ENCODE measurements at regions not wholly inside any gene's neighbourhood (a gene's known extent, or its start where the extent isn't known, plus 50 kb on each side); places are given as distances from the start of the nearest gene placed in this dataset.

GRCh38 chr5:143569722-143570567, 166.5 kb upstream of the NR3C1 start:
- Histone ChIP-seq H3K4me3 (ENCODE audit: low read depth, low read length) (no peak overlapping the region), H3K27me3 (ENCODE audit: control insufficient read depth, insufficient read depth, low read length) (no peaks in the 10 kb centered on the region), H3K36me3 (ENCODE audit: control insufficient read depth, insufficient read depth, low read length) (no peaks in the 10 kb centered on the region; the same call in 1 of the 2 replicates)
- DNase-seq (ENCODE audit: low read depth), result no peak
- CTCF ChIA-PET, result no interaction called here
- no peak for TF ChIP-seq CTCF (IDR thresholded peaks at IDR 0.05; ENCODE audit: insufficient read depth, low read depth, low read length)
- POLR2A ChIA-PET, result no interaction called here

GRCh38 chr5:143569213-143569701, 165.8 kb upstream of the NR3C1 start:
- DNase-seq (ENCODE audit: low read depth), result no peak
- H3K36me3 ChIP-seq (ENCODE audit: control insufficient read depth, insufficient read depth, low read length), result no peaks in the 10 kb centered on the region; the same call in 1 of the 2 replicates
- H3K27me3 ChIP-seq (ENCODE audit: control insufficient read depth, insufficient read depth, low read length), result no peaks in the 10 kb centered on the region
- POLR2A ChIA-PET, result no interaction called here
- no peak overlapping the region for H3K4me3 ChIP-seq (ENCODE audit: low read depth, low read length)
- no peak for TF ChIP-seq CTCF (IDR thresholded peaks at IDR 0.05; ENCODE audit: insufficient read depth, low read depth, low read length)
- CTCF ChIA-PET, result no interaction called here

GRCh38 chr5:143567583-143568504, 164.4 kb upstream of the NR3C1 start:
- DNase-seq (ENCODE audit: low read depth), result no peak
- H3K36me3 ChIP-seq (ENCODE audit: control insufficient read depth, insufficient read depth, low read length), result no peaks in the 10 kb centered on the region; the same call in 1 of the 2 replicates
- H3K27me3 ChIP-seq (ENCODE audit: control insufficient read depth, insufficient read depth, low read length), result no peaks in the 10 kb centered on the region
- H3K4me3 ChIP-seq (ENCODE audit: low read depth, low read length), result no peak overlapping the region
- ChIA-PET POLR2A (no interaction called here), CTCF (no interaction called here)
- no peak for TF ChIP-seq CTCF (IDR thresholded peaks at IDR 0.05; ENCODE audit: insufficient read depth, low read depth, low read length)

- no peak overlapping the region for H3K4me3 ChIP-seq (ENCODE audit: low read depth, low read length)
- POLR2A ChIA-PET, result no interaction called here
- no peak for DNase-seq (ENCODE audit: low read depth)
- no peaks in the 10 kb centered on the region; the same call in 1 of the 2 replicates for H3K36me3 ChIP-seq (ENCODE audit: control insufficient read depth, insufficient read depth, low read length)
- no peak for TF ChIP-seq CTCF (IDR thresholded peaks at IDR 0.05; ENCODE audit: insufficient read depth, low read depth, low read length)
- no peaks in the 10 kb centered on the region for H3K27me3 ChIP-seq (ENCODE audit: control insufficient read depth, insufficient read depth, low read length)
- CTCF ChIA-PET, result interaction anchor here (1.1 kb wide), 1 partner anchor 12 kb away, joined by 3 read pairs; no protein-coding TSS in a partner anchor
Measured at GRCh38 chr5:143566139-143566538, 162.7 kb upstream of the NR3C1 start.

- Histone ChIP-seq H3K36me3 (ENCODE audit: control insufficient read depth, insufficient read depth, low read length) (no peaks in the 10 kb centered on the region), H3K4me3 (ENCODE audit: low read depth, low read length) (no peak overlapping the region), H3K27me3 (ENCODE audit: control insufficient read depth, insufficient read depth, low read length) (no peaks in the 10 kb centered on the region)
- DNase-seq (ENCODE audit: low read depth), result no peak
- POLR2A ChIA-PET, result interaction anchor here (0.7 kb wide), 1 partner anchor 1090 kb away, joined by 5 read pairs; no protein-coding TSS in a partner anchor
- CTCF ChIA-PET, result interaction anchor here (1.2 kb wide), 1 partner anchor 260 kb away, joined by 3 read pairs; no protein-coding TSS in a partner anchor
- no peak for TF ChIP-seq CTCF (IDR thresholded peaks at IDR 0.05; ENCODE audit: insufficient read depth, low read depth, low read length)
Measured at GRCh38 chr5:143564417-143564816, 160.9 kb upstream of the NR3C1 start.

All from BJ (cell line).